ENCODE measurements at regions not wholly inside any gene's neighbourhood (a gene's known extent, or its start where the extent isn't known, plus 50 kb on each side); places are given as distances from the start of the nearest gene placed in this dataset.

GRCh38 chr5:98468188-98468869, 305.1 kb upstream of the RGMB start:
- TF ChIP-seq CTCF (IDR thresholded peaks at IDR 0.05; ENCODE audit: extremely low read depth, insufficient read depth, missing control alignments): no peak
- in situ Hi-C loops (cut with MboI; ENCODE audit: low pct_unique_long_range_greater_than_20kb, low sequenced_read_pairs, unreplicated experiment): no loop called here
- DNase-seq (ENCODE audit: low spot score): no peak

- TF ChIP-seq CTCF (IDR thresholded peaks at IDR 0.05; ENCODE audit: extremely low read depth, insufficient read depth, missing control alignments): no peak
- DNase-seq (ENCODE audit: low spot score): no peak
- in situ Hi-C loops (cut with MboI; ENCODE audit: low pct_unique_long_range_greater_than_20kb, low sequenced_read_pairs, unreplicated experiment): no loop called here
These were observed 302.7 kb upstream of the RGMB start for GRCh38 chr5:98470747-98471146.

- no peak for DNase-seq (ENCODE audit: low spot score)
- in situ Hi-C loops (cut with MboI; ENCODE audit: low pct_unique_long_range_greater_than_20kb, low sequenced_read_pairs, unreplicated experiment): no loop called here
- TF ChIP-seq CTCF (IDR thresholded peaks at IDR 0.05; ENCODE audit: extremely low read depth, insufficient read depth, missing control alignments): no peak
These were observed 302.0 kb upstream of the RGMB start for GRCh38 chr5:98471458-98471857.

GRCh38 chr5:98474216-98474615, 299.2 kb upstream of the RGMB start:
- DNase-seq (ENCODE audit: low spot score): no peak
- in situ Hi-C loops (cut with MboI; ENCODE audit: low pct_unique_long_range_greater_than_20kb, low sequenced_read_pairs, unreplicated experiment): no loop called here
- no peak for TF ChIP-seq CTCF (IDR thresholded peaks at IDR 0.05; ENCODE audit: extremely low read depth, insufficient read depth, missing control alignments)

GRCh38 chr5:98474782-98475181, 298.7 kb upstream of the RGMB start:
- in situ Hi-C loops (cut with MboI; ENCODE audit: low pct_unique_long_range_greater_than_20kb, low sequenced_read_pairs, unreplicated experiment): no loop called here
- no peak for TF ChIP-seq CTCF (IDR thresholded peaks at IDR 0.05; ENCODE audit: extremely low read depth, insufficient read depth, missing control alignments)
- no peak for DNase-seq (ENCODE audit: low spot score)

GRCh38 chr5:98482321-98483300, 290.9 kb upstream of the RGMB start:
- in situ Hi-C loops (cut with MboI; ENCODE audit: low pct_unique_long_range_greater_than_20kb, low sequenced_read_pairs, unreplicated experiment): no loop called here
- TF ChIP-seq CTCF (IDR thresholded peaks at IDR 0.05; ENCODE audit: extremely low read depth, insufficient read depth, missing control alignments): no peak
- no peak for DNase-seq (ENCODE audit: low spot score)

Measured in GM13977 (cell line).